HG02623 (cell line): ENCODE measurements at regions not wholly inside any gene's neighbourhood (a gene's known extent, or its start where the extent isn't known, plus 50 kb on each side); places are given as distances from the start of the nearest gene placed in this dataset.
A peak's percentile ranks its signal among the peaks of the same experiment; 100 is the strongest.

Source experiments
- ATAC-seq: cut with Tn5 transposase; IDR thresholded peaks from one replicate; pipeline ENCODE4 v1.9.1; 2021; ENCODE audit warnings: moderate library complexity; ENCODE audit not compliant: unreplicated experiment

- no peak for ATAC-seq
These were observed 201.4 kb downstream of the ZNF462 start for GRCh38 chr9:107064378-107064777.

DNA sequence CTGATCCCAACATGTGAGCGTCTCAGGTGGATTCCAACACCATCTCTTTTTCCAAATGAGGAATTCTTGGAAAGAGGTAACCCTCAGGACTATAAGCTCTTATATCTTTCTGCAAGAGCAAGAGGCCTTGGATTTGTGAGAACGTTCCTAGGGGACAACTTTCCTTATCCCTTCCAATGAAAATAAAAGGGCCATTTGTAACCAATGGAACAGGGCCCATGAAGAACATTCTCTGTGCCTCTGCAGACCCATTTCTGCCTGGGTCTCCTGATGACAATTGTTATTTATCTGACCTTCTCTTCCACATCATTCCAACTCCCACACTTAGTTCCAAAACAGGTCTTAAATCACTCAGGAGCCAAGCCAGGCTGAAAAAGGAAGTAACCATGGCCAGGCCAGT lies 202.6 kb downstream of the ZNF462 start:
- no peak for ATAC-seq

- no peak for ATAC-seq
These were observed 204.9 kb downstream of the ZNF462 start for GRCh38 chr9:107067739-107068416.

- ATAC-seq = no peak
These were observed 205.6 kb downstream of the ZNF462 start for GRCh38 chr9:107068581-107068980.

DNA sequence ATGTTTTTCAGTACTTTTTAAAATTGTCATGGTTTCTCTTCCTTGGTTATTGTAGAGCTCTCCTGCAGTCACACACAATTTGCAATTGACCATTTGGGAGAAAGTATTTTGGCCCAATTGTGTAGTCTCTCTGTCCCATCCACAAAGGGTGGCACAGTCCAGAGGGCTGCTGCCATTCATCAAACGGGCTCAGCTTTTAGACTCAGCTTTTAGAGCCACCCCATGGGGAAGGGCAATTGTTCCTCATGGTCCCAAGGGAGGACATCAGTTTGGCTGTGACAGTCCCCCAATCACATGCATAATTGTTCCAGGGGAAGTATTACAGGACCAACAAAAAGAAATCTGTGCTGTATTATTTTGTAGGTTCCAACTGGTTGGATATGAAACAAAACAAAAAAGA lies 207.6 kb downstream of the ZNF462 start:
- no peak for ATAC-seq

- ATAC-seq = no peak
These were observed 205.0 kb upstream of the RAD23B start for GRCh38 chr9:107078061-107078460.

- no peak for ATAC-seq
These were observed 203.5 kb upstream of the RAD23B start for GRCh38 chr9:107079589-107079988.

- no peak for ATAC-seq
These were observed 202.9 kb upstream of the RAD23B start for GRCh38 chr9:107080130-107080529.

DNA sequence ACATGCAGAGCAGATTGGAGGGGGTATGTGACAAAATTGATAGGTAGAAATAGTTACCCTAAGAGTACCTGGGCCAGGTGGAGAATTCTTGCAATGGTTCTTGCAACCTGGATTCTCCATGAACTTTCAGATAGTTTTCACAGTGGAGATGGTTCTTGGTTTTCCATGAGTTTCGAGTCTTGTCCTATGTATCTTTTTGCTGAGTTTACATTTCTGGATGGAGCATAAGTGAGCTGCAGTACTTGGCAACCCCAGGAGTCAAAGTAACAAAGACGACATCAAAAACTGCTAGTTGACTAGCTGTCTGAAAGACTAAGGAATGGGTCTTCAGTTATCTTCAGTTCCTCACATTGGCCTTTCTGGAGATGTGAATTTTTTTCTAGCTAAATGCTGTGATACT lies 196.6 kb upstream of the RAD23B start:
- ATAC-seq = no peak

DNA sequence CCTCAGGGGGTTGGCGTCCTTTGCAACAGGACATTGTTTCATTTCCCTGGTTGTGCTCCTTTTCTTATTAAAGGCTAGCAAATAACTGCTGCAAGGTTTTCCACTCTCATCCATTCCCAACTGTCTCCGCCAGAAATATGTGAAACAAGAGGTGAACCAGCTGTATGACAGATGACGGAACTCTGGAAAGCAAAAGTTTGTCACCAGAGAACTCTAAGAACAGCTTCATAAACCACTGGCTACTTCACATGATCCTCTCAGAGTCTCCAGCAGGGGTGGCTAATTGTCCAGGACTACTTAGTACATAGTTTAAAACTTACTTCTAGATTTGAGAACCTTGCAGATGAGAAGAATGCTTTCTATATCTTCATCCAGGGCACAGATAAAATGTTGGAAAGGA lies 195.9 kb upstream of the RAD23B start:
- ATAC-seq = no peak

GRCh38 chr9:107090218-107090617 lies 192.9 kb upstream of the RAD23B start:
- no peak for ATAC-seq

DNA sequence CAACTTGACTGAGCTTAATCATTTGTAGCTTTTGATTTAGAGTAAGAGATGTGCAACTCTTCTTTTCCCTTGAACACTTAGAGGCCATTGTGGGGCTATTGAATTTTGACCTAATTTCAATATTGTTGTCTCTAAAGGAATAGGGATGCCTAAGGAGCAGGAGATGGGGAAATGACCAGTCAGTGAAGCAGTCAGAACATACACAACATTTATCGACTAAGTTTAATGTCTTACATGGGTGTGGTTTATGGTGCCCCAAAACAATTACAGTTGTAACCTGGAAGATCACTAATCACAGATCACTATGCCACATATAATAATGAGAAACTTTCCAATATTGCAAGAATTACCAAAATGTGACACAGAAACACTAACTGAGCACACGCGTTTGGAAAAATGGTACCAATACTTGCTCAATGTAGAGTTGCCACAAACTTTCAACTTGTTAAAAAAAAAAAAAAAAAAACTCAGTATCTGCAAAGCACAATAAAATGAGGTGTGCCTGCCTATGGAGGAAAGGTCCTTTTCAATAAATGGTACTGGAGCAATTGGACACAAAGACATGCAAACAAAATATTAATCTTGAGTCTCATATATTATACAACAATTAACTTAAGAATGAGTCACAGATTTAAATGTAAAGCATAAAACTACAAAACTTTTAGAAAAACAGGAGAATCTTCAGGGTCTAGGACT lies 189.6 kb upstream of the RAD23B start:
- ATAC-seq = no peak

DNA sequence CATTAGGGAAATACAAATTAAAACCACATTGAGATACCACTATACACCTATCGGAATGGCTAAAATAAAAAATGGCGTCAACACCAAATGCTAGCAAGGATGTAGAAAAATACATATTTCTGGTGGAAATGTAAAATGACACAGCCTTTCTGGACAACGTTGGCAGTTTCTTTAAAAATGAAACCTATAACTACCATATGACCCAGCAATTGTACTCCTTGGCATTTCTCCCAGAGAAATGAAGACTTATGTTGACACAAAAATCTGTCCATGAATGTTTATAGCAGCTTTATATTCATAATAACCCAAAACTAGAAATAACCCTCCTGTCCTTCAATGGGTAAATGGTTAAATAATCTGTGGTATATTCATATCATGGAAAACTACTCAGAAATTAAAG lies 188.7 kb upstream of the RAD23B start:
- no peak for ATAC-seq

GRCh38 chr9:107100591-107100990 lies 182.5 kb upstream of the RAD23B start:
- no peak for ATAC-seq

- no peak for ATAC-seq
These were observed 181.1 kb upstream of the RAD23B start for GRCh38 chr9:107102011-107102410.

DNA sequence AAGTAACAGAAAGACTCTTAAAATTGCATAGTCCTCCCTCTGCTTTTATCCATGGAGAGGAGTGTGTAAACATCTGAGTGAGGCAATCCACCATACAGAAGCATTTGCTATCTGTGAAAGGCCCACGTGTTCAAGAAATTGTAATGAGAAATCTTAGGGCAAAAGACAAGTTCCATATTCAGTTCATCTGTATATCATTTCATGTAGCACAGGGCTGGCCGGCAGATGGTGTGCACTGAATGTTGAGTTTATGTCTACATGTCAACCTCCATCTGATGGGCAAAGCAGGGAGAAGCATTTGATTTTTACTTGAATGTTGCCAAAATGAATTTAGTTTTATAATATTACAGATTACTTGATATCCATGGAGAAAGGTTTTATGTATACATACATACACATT lies 179.5 kb upstream of the RAD23B start:
- ATAC-seq = no peak

DNA sequence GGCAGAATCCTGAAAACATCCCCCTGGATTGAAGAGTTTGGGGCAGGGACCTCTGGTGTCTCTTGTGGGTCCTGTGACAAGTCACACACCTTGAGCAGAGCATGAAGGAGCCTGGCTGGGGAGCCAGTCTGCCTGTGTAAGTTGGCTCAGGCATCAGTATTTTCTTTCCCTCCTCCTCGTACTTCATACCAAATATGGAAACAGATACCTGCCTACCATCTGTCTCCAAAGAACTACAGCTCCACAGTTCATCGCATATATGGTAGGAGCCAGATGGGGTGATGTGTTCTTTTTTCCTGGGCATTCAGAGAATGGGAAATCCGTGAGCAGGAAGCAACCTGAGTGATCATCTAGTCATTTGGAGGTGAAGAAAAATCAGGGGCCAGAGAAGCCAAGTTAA lies 177.3 kb upstream of the RAD23B start:
- ATAC-seq = no peak

DNA sequence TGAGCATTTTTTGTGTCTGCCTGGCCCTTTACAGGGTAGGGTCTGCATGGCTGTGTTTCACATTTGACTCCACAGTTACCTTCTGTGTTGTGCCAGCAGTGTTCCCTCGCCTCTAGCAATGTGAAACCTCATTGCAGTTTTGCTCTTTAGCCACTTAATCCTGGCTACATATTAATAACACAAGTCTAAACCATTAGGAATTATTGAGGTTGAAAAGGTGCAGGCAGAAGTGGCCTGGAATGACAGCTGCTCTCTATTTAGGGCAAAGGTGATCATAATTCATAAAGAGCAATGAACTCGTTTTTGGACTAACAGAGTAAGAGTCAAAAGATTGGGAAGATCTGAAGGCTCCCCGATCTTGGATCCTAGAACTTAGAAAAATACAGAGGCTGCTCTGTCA lies 176.7 kb upstream of the RAD23B start:
- ATAC-seq = no peak

DNA sequence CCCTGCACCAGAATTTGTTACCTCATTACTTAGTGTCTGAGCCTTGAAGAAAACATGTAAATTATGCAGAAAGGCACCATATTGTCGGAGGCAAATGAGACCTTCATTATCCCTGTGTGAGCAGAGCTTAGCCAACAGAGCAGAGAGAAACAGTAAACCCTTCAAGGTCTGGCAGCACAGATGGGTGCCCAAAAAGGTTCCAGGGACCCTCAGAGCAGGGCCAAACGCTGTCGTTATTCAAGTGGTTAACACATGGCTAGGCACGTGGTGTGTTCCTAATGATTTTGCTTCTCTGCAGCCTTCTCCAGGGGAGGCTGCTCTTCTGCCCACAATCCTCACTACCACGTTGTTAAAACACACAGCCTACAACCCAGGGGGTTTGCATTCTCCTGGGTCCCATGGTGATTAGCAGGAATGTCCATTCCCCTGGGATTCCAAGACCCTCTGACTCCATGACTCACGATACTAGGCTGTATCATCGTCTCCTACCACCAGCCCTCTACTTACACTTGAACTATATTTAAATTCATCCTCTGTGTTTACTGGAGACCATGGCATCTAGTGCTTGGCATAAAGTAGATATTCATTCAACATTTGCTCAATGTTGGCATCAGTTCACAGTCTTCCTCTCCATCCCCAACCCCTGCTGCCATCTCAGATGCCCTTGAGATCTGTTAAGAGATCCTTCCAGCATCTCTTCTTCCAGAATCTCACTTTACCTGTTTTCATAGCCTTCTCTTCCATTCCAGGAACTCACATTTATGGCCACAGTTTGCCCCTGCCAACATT lies 174.5 kb upstream of the RAD23B start:
- ATAC-seq = no peak

- no peak for ATAC-seq
These were observed 173.8 kb upstream of the RAD23B start for GRCh38 chr9:107109324-107109723.

DNA sequence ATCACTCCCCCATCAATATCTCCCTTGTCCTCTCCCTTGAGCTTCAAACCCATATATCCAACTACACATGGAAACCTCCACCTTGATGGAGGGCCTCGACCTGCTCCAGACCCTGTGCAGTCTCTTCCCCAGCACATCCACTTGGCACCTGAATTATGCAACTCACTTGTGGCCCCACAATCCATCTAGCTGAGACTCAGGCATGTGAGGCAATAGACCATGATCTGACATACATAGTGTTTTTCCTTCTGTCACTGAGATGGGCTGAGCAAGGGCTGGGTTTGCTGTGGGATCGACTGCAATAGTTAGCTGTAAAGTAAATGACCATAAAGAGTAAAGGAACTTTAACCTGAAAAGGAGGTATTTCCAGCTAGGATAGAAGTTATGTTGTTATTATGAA lies 172.9 kb upstream of the RAD23B start:
- ATAC-seq = no peak

- peak; percentile 86 for ATAC-seq
These were observed 170.3 kb upstream of the RAD23B start for GRCh38 chr9:107112707-107113243.
